Nephron (organoid): ENCODE measurements at regions not wholly inside any gene's neighbourhood (a gene's known extent, or its start where the extent isn't known, plus 50 kb on each side); places are given as distances from the start of the nearest gene placed in this dataset.

ENCODE experiments used
- H3K27ac Mint-ChIP-seq, 3 experiments: 2 replicates each; pipeline ENCODE4 v1.8.0; 2020; ENCODE audit warnings: mixed read lengths in 3 of 3, mild to moderate bottlenecking in 2 of 3, moderate library complexity in 1 of 3
- H3K27me3 Mint-ChIP-seq: 2 replicates; pipeline ENCODE4 v1.8.0; 2021; ENCODE audit warnings: low read depth, mild to moderate bottlenecking, moderate library complexity, mixed read lengths
- H3K36me3 Mint-ChIP-seq: 2 replicates; pipeline ENCODE4 v1.8.0; 2020; ENCODE audit warnings: low read depth, mixed read lengths
- H3K4me1 Mint-ChIP-seq: 2 replicates; pipeline ENCODE4 v1.8.0; 2020; ENCODE audit warnings: mixed read lengths
- H3K4me3 Mint-ChIP-seq, 3 experiments: 2 replicates each; pipeline ENCODE4 v1.8.0; 2020; ENCODE audit warnings: mild to moderate bottlenecking in 3 of 3, mixed read lengths in 3 of 3, moderate library complexity in 2 of 3
- H3K9me3 Mint-ChIP-seq: 2 replicates; pipeline ENCODE4 v1.8.0; 2020; ENCODE audit warnings: mixed read lengths
- CTCF ChIP-seq, 3 experiments: fragments of 200-600 bp; sonication (generic); IDR thresholded peaks; one replicate each; pipeline ENCODE4 v1.5.0; 2021; ENCODE audit warnings: antibody characterized with exemption in 3 of 3; ENCODE audit not compliant: unreplicated experiment in 3 of 3

DNA sequence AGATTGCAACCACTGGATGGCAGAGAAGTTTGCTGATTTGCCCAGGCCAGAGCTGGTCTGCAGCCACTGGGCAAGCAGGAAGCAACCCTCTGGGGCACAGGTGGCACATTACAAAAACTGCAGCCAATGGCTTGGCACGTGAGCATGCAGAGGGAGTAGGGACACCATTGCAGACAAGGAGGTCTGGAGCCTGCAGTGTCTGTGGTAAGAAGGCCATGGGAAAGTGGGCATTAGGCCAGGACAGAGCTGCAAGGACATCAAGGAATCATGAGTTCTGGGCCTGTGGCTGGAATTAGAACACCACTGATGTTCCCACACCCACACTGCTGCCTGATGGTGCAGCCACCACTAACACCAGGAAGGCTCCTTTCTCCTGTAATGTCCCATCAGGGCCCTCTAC lies 113.0 kb downstream of the TSEN15 start:
- H3K4me3 Mint-ChIP-seq: no peak overlapping the region

GRCh38 chr1:184166485-184166884 lies 115.0 kb downstream of the TSEN15 start:
- no peak overlapping the region for H3K27ac Mint-ChIP-seq
- no peak for TF ChIP-seq CTCF (IDR thresholded peaks at IDR 0.05; ENCODE audit: unreplicated experiment in 3 of 3)
- no peaks in the 10 kb centered on the region for H3K27me3 Mint-ChIP-seq
- H3K9me3 Mint-ChIP-seq: peaks cover 6% of the 10 kb centered on the region
- H3K36me3 Mint-ChIP-seq: no peaks in the 10 kb centered on the region
- H3K4me3 Mint-ChIP-seq: no peak overlapping the region
- peaks cover 6% of the 10 kb centered on the region for H3K4me1 Mint-ChIP-seq

More for the DNA sequence above, 113.0 kb downstream of the TSEN15 start:
- no peaks in the 10 kb centered on the region for H3K36me3 Mint-ChIP-seq
- H3K27ac Mint-ChIP-seq: no peak overlapping the region
- peaks cover 4% of the 10 kb centered on the region for H3K9me3 Mint-ChIP-seq
- H3K27me3 Mint-ChIP-seq: no peaks in the 10 kb centered on the region
- peaks cover 6% of the 10 kb centered on the region for H3K4me1 Mint-ChIP-seq
- no peak for TF ChIP-seq CTCF (IDR thresholded peaks at IDR 0.05; ENCODE audit: unreplicated experiment in 3 of 3)

- Mint-ChIP-seq H3K27me3 (no peaks in the 10 kb centered on the region), H3K9me3 (peaks cover 6% of the 10 kb centered on the region), H3K27ac (no peak overlapping the region), H3K4me3 (no peak overlapping the region), H3K4me1 (peaks cover 6% of the 10 kb centered on the region), H3K36me3 (no peaks in the 10 kb centered on the region)
- no peak for TF ChIP-seq CTCF (IDR thresholded peaks at IDR 0.05; ENCODE audit: unreplicated experiment in 3 of 3)
Observed at GRCh38 chr1:184167352-184167751, 115.8 kb downstream of the TSEN15 start.

GRCh38 chr1:184170719-184171118 lies 119.2 kb downstream of the TSEN15 start:
- no peak overlapping the region for H3K27ac Mint-ChIP-seq
- H3K4me1 Mint-ChIP-seq: no peaks in the 10 kb centered on the region
- TF ChIP-seq CTCF (IDR thresholded peaks at IDR 0.05; ENCODE audit: unreplicated experiment in 3 of 3): no peak
- no peak overlapping the region for H3K4me3 Mint-ChIP-seq
- H3K9me3 Mint-ChIP-seq: peaks cover 10% of the 10 kb centered on the region
- no peaks in the 10 kb centered on the region for H3K27me3 Mint-ChIP-seq
- no peaks in the 10 kb centered on the region for H3K36me3 Mint-ChIP-seq

GRCh38 chr1:184176058-184176457 lies 124.5 kb downstream of the TSEN15 start:
- Mint-ChIP-seq H3K9me3 (peaks cover 5% of the 10 kb centered on the region), H3K4me3 (no peak overlapping the region), H3K27me3 (no peaks in the 10 kb centered on the region), H3K4me1 (no peaks in the 10 kb centered on the region), H3K27ac (no peak overlapping the region), H3K36me3 (no peaks in the 10 kb centered on the region)
- TF ChIP-seq CTCF (IDR thresholded peaks at IDR 0.05; ENCODE audit: unreplicated experiment in 3 of 3): no peak

- peaks cover 7% of the 10 kb centered on the region for H3K27me3 Mint-ChIP-seq
- no peak for TF ChIP-seq CTCF (IDR thresholded peaks at IDR 0.05; ENCODE audit: unreplicated experiment in 3 of 3)
- no peak overlapping the region for H3K4me3 Mint-ChIP-seq
- H3K9me3 Mint-ChIP-seq: no peaks in the 10 kb centered on the region
- no peaks in the 10 kb centered on the region for H3K4me1 Mint-ChIP-seq
- no peak overlapping the region for H3K27ac Mint-ChIP-seq
- no peaks in the 10 kb centered on the region for H3K36me3 Mint-ChIP-seq
Observed at GRCh38 chr1:184181044-184181443, 129.5 kb downstream of the TSEN15 start.
